ENCODE measurements at regions not wholly inside any gene's neighbourhood (a gene's known extent, or its start where the extent isn't known, plus 50 kb on each side); places are given as distances from the start of the nearest gene placed in this dataset.

- Histone ChIP-seq H3K27me3 (no peaks in the 10 kb centered on the region), H3K9me3 (no peaks in the 10 kb centered on the region), H3K4me3 (no peak overlapping the region), H3K36me3 (no peaks in the 10 kb centered on the region), H3K27ac (no peak overlapping the region), H3K4me1 (no peaks in the 10 kb centered on the region)
- no peak for DNase-seq (ENCODE audit: low spot score)
- no peak for TF ChIP-seq CTCF (IDR thresholded peaks at IDR 0.05)
Measured at GRCh38 chr5:39605588-39606575, 181.1 kb upstream of the DAB2 start.

GRCh38 chr5:39605145-39605544 lies 180.4 kb upstream of the DAB2 start:
- H3K36me3 ChIP-seq = no peaks in the 10 kb centered on the region
- H3K9me3 ChIP-seq = no peaks in the 10 kb centered on the region
- no peaks in the 10 kb centered on the region for H3K27me3 ChIP-seq
- H3K4me1 ChIP-seq = no peaks in the 10 kb centered on the region
- H3K27ac ChIP-seq = no peak overlapping the region
- no peak for DNase-seq (ENCODE audit: low spot score)
- no peak overlapping the region for H3K4me3 ChIP-seq
- TF ChIP-seq CTCF (IDR thresholded peaks at IDR 0.05) = no peak

- Histone ChIP-seq H3K27ac (no peak overlapping the region), H3K9me3 (no peaks in the 10 kb centered on the region), H3K4me3 (no peak overlapping the region), H3K4me1 (no peaks in the 10 kb centered on the region), H3K27me3 (no peaks in the 10 kb centered on the region), H3K36me3 (no peaks in the 10 kb centered on the region)
- no peak for DNase-seq (ENCODE audit: low spot score)
- TF ChIP-seq CTCF (IDR thresholded peaks at IDR 0.05) = no peak
Measured at GRCh38 chr5:39604491-39604890, 179.7 kb upstream of the DAB2 start.

- Histone ChIP-seq H3K9me3 (no peaks in the 10 kb centered on the region), H3K27me3 (no peaks in the 10 kb centered on the region), H3K4me1 (no peaks in the 10 kb centered on the region), H3K4me3 (no peak overlapping the region), H3K36me3 (no peaks in the 10 kb centered on the region), H3K27ac (no peak overlapping the region)
- TF ChIP-seq CTCF (IDR thresholded peaks at IDR 0.05) = peak in 1 of 2 donors; percentile 65
- no peak for DNase-seq (ENCODE audit: low spot score)
Measured at GRCh38 chr5:39599721-39600431, 175.1 kb upstream of the DAB2 start.

- H3K36me3 ChIP-seq = no peaks in the 10 kb centered on the region
- no peak for TF ChIP-seq CTCF (IDR thresholded peaks at IDR 0.05)
- H3K9me3 ChIP-seq = no peaks in the 10 kb centered on the region
- H3K4me3 ChIP-seq = no peak overlapping the region
- no peak overlapping the region for H3K27ac ChIP-seq
- DNase-seq (ENCODE audit: low spot score) = no peak
- no peaks in the 10 kb centered on the region for H3K4me1 ChIP-seq
- H3K27me3 ChIP-seq = no peaks in the 10 kb centered on the region
Measured at GRCh38 chr5:39598661-39599248, 174.0 kb upstream of the DAB2 start.

All from right atrium auricular region (tissue), 2 donors.